GM18867 (cell line): ENCODE measurements at regions not wholly inside any gene's neighbourhood (a gene's known extent, or its start where the extent isn't known, plus 50 kb on each side); places are given as distances from the start of the nearest gene placed in this dataset.

Source experiments
- ATAC-seq: cut with Tn5 transposase; IDR thresholded peaks from one replicate; pipeline ENCODE4 v1.9.1; 2021; ENCODE audit warnings: mild to moderate bottlenecking, moderate library complexity; ENCODE audit not compliant: unreplicated experiment

- ATAC-seq: no peak
These were observed 218.4 kb upstream of the PPP2R2D start for GRCh38 chr10:131682271-131682962.

GRCh38 chr10:131683281-131683861 lies 217.4 kb upstream of the PPP2R2D start:
- ATAC-seq: no peak

- ATAC-seq: no peak
These were observed 216.9 kb upstream of the PPP2R2D start for GRCh38 chr10:131683941-131684340.

GRCh38 chr10:131685007-131685406 lies 215.8 kb upstream of the PPP2R2D start:
- no peak for ATAC-seq

GRCh38 chr10:131685576-131685975 lies 215.2 kb upstream of the PPP2R2D start:
- ATAC-seq: no peak

- ATAC-seq: no peak
These were observed 213.9 kb upstream of the PPP2R2D start for GRCh38 chr10:131686781-131687420.

- ATAC-seq: no peak
These were observed 212.5 kb upstream of the PPP2R2D start for GRCh38 chr10:131688304-131688703.

GRCh38 chr10:131689016-131689415 lies 211.8 kb upstream of the PPP2R2D start:
- ATAC-seq: no peak

- ATAC-seq: no peak
These were observed 211.3 kb upstream of the PPP2R2D start for GRCh38 chr10:131689486-131689885.

- ATAC-seq: no peak
These were observed 210.7 kb upstream of the PPP2R2D start for GRCh38 chr10:131689954-131690757.

GRCh38 chr10:131690805-131691239 lies 210.0 kb upstream of the PPP2R2D start:
- no peak for ATAC-seq

- ATAC-seq: no peak
These were observed 209.2 kb upstream of the PPP2R2D start for GRCh38 chr10:131691481-131692090.

GRCh38 chr10:131692176-131692575 lies 208.6 kb upstream of the PPP2R2D start:
- ATAC-seq: no peak

GRCh38 chr10:131692686-131693334 lies 208.0 kb upstream of the PPP2R2D start:
- no peak for ATAC-seq

GRCh38 chr10:131693766-131694165 lies 207.0 kb upstream of the PPP2R2D start:
- no peak for ATAC-seq

- no peak for ATAC-seq
These were observed 206.5 kb upstream of the PPP2R2D start for GRCh38 chr10:131694168-131694780.

GRCh38 chr10:131694781-131695495 lies 205.9 kb upstream of the PPP2R2D start:
- no peak for ATAC-seq

- no peak for ATAC-seq
These were observed 205.2 kb upstream of the PPP2R2D start for GRCh38 chr10:131695496-131696165.
